Right renal pelvis (tissue), 4 donors: ENCODE measurements at regions not wholly inside any gene's neighbourhood (a gene's known extent, or its start where the extent isn't known, plus 50 kb on each side); places are given as distances from the start of the nearest gene placed in this dataset.
A peak's percentile ranks its signal among the peaks of the same experiment; 100 is the strongest.
"Not testable (repeated sequence)": the region's sequence is repeated elsewhere in the genome, so short reads cannot be mapped to it uniquely, and the experiment has no call there.

Experiments used
- DNase-seq, 4 donors: peaks; one replicate each; pipeline ENCODE4 v3.0.0-alpha.2; 2013; ENCODE audit warnings: low read depth in 4 of 4, low spot score in 3 of 4, missing footprints in 1 of 4

GRCh38 chr14:39568809-39569538 is 136.7 kb upstream of the FBXO33 start:
- DNase-seq: no peak

GRCh38 chr14:39566795-39567194 is 134.6 kb upstream of the FBXO33 start:
- no peak for DNase-seq

- DNase-seq: no peak
Measured at GRCh38 chr14:39563361-39563760, 131.1 kb upstream of the FBXO33 start.

DNA sequence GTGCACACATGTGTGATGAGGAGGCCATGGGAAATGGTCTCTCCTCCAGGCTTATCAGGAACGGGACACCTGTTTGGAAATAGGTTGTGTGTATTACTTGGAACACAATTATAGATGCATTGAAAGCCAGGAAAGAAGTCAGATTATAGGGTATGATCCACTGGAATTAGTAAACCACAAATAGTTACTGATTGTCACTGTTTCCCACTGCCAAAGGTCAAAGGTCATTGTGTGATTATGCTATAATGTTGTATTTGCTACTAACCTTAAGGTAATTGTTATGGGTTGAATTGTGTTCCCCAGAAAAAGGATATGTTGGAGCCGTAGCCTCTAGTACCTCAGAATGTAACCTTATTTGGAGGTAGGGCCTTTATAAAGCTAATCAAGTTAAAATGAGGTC is 129.9 kb upstream of the FBXO33 start:
- no peak for DNase-seq

GRCh38 chr14:39558525-39558924 is 126.3 kb upstream of the FBXO33 start:
- DNase-seq: no peak

DNA sequence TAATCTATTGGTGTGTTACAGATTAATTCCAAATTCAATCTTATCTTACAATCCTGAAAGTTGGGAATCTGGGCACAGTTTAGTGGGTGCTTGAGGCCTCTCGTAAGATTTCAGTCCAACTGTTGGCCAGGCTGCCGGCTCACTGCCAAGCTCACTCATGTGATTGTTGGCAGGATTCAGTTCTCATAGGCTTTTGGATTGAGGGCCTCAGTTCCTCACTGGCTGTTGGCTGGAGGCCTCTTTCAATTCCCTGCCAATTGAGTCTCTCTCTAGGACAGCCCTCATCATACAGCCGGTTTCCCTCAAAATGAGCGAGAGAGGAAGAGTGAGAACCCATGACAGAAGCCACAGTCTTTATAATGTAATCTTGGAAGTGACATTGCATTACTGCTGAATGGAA is 123.5 kb upstream of the FBXO33 start:
- no peak for DNase-seq

DNA sequence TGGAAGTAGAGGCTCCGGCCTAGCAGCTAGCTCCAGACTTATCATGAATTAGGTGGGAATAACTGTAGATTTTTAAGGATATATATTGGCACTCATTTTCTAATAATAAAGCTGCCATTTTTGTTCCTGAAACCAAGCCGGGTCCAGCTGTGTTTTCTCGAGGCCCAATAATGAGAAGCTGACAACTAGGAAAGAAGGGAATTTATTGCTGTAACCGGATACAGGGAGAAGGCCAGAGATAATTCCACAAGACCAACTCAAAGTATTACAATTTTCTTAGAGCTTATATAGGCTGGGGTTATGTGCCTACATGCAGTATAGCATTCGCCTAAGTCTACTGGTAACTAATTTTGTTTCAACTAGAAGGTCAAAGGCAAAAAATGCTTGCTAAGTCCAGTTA is 122.3 kb upstream of the FBXO33 start:
- DNase-seq: peak in 3 of 4 donors; percentile 22 to 35 (median 25)

- DNase-seq: no peak
Measured at GRCh38 chr14:39548358-39548757, 116.1 kb upstream of the FBXO33 start.

DNA sequence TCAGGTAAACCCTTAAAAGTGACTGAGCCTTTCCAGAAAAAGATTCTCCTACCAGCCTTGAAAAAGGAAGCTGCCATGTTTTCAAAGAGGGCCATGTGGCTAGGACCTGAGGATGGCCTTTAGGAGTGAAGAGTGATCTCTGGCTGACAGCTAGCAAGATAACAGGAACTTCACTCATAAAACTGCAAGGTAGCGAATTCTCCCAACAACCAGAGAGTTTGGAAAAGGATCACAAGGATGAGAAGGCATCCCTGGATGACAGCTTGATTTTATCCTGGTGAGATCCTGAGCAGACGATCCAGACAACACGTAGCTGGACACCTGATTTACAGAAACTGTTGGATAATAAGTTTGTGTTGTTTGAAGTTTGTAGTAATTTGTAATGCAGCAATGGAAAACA is 115.6 kb upstream of the FBXO33 start:
- no peak for DNase-seq

- no peak for DNase-seq
Measured at GRCh38 chr14:39505812-39506211, 73.6 kb upstream of the FBXO33 start.

GRCh38 chr14:39500253-39500652 is 68.0 kb upstream of the FBXO33 start:
- no peak for DNase-seq

GRCh38 chr14:39499514-39499913 is 67.3 kb upstream of the FBXO33 start:
- no peak for DNase-seq

DNA sequence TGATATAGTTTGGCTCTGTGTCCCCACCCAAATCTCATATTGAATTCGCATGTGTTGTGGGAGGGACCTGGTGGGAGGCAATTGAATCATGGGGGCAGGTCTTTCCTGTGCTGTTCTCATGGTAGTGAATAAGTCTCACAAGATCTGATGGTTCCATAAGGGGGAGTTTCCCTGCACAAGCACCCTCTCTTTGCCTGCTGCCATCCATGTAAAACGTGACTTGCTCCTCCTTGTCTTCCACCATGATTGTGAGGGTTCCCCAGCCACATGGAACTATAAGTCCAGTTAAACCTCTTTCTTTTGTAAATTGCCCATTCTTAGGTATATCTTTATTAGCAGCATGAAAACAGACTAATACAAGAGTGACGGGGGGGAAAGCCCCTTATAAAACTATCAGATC is 65.4 kb upstream of the FBXO33 start:
- DNase-seq: not testable (repeated sequence)

DNA sequence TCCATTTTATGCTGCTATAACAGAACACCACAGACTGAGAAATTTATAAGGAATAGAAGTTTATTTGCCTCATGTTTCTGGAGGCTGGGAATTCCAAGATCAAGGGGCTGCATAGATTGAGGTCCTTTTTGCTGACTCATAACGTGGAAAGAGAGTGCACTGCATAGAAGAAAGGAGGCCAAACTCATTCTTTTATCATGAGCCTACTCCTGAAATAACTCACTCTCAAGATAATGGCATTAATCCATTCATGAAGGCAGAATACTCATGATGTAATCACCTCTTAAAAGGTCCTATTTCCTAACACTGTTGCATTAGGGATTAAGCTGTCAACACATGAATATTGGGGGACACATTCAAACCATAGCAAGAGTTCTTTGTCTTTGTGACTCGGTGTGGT is 60.0 kb upstream of the FBXO33 start:
- DNase-seq: no peak

DNA sequence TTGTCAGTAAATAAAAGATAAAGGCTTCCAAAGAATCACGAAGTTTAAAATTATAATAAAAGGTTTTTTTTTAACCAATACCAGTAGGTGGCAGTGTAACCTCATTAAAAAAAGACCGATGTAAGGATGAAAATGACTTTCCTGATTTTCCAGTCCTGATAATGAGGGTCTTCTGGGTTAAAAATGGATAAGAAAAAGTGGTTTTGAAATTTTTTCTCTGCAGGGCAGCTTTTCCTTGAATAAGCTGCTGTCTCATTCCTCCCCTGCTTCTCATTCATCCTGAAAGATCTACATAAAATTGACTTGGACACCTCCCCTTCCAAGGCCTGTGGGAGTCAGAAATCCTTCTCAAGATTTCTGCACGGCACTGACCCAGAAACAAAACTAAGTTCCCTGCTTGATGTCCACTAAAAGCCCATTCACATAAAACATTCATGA is 58.9 kb upstream of the FBXO33 start:
- peak; percentile 20 to 61 (median 42) for DNase-seq

GRCh38 chr14:39488600-39488999 is 56.4 kb upstream of the FBXO33 start:
- DNase-seq: no peak

GRCh38 chr14:39483682-39484081 is 51.4 kb upstream of the FBXO33 start:
- DNase-seq: no peak
